SH-SY5Y (cell line): ENCODE measurements at regions not wholly inside any gene's neighbourhood (a gene's known extent, or its start where the extent isn't known, plus 50 kb on each side); places are given as distances from the start of the nearest gene placed in this dataset.

Experiments used
- GATA2 ChIP-seq: IDR thresholded peaks from 2 replicates; pipeline ENCODE4 v1.6.1; 2011; ENCODE audit warnings: mild to moderate bottlenecking, low read depth, low read length
- GATA3 ChIP-seq: IDR thresholded peaks from 2 replicates; pipeline ENCODE4 v1.6.1; 2011; ENCODE audit warnings: low read depth, mild to moderate bottlenecking, low read length, moderate library complexity

- TF ChIP-seq GATA2 (no peak), GATA3 (no peak)
These were observed 183.7 kb upstream of the LMCD1 start for GRCh38 chr3:8317661-8318649.

- no peak for TF ChIP-seq GATA3
- no peak for TF ChIP-seq GATA2
These were observed 181.5 kb upstream of the LMCD1 start for GRCh38 chr3:8319935-8320634.

- TF ChIP-seq GATA3 (no peak), GATA2 (no peak)
These were observed 180.7 kb upstream of the LMCD1 start for GRCh38 chr3:8320711-8321458.

- TF ChIP-seq GATA3 (no peak), GATA2 (no peak)
These were observed 176.9 kb upstream of the LMCD1 start for GRCh38 chr3:8324747-8325146.

GRCh38 chr3:8325306-8325705, 176.3 kb upstream of the LMCD1 start:
- TF ChIP-seq GATA2: no peak
- no peak for TF ChIP-seq GATA3

GRCh38 chr3:8327739-8328138, 173.9 kb upstream of the LMCD1 start:
- TF ChIP-seq GATA2 (peak; percentile 43; the same call in 1 of the 2 replicates), GATA3 (no peak; the same call in 1 of the 2 replicates)

- no peak for TF ChIP-seq GATA3
- no peak; the same call in 1 of the 2 replicates for TF ChIP-seq GATA2
These were observed 172.7 kb upstream of the LMCD1 start for GRCh38 chr3:8328967-8329366.

GRCh38 chr3:8329598-8329997, 172.0 kb upstream of the LMCD1 start:
- TF ChIP-seq GATA2 (no peak), GATA3 (no peak)

GRCh38 chr3:8336456-8336855, 165.2 kb upstream of the LMCD1 start:
- no peak for TF ChIP-seq GATA2
- TF ChIP-seq GATA3: no peak

- TF ChIP-seq GATA3: no peak
- no peak for TF ChIP-seq GATA2
These were observed 163.2 kb upstream of the LMCD1 start for GRCh38 chr3:8338424-8338823.

GRCh38 chr3:8341821-8342247, 159.8 kb upstream of the LMCD1 start:
- no peak for TF ChIP-seq GATA3
- no peak for TF ChIP-seq GATA2

- TF ChIP-seq GATA2 (no peak), GATA3 (no peak)
These were observed 158.6 kb upstream of the LMCD1 start for GRCh38 chr3:8343058-8343457.

- TF ChIP-seq GATA2 (no peak), GATA3 (no peak)
These were observed 156.2 kb upstream of the LMCD1 start for GRCh38 chr3:8345398-8345797.

GRCh38 chr3:8348076-8348475, 153.5 kb upstream of the LMCD1 start:
- TF ChIP-seq GATA2 (no peak), GATA3 (no peak)
